ENCODE measurements at regions not wholly inside any gene's neighbourhood (a gene's known extent, or its start where the extent isn't known, plus 50 kb on each side); places are given as distances from the start of the nearest gene placed in this dataset.
"Not testable (repeated sequence)": the region's sequence is repeated elsewhere in the genome, so short reads cannot be mapped to it uniquely, and the experiment has no call there.

DNA sequence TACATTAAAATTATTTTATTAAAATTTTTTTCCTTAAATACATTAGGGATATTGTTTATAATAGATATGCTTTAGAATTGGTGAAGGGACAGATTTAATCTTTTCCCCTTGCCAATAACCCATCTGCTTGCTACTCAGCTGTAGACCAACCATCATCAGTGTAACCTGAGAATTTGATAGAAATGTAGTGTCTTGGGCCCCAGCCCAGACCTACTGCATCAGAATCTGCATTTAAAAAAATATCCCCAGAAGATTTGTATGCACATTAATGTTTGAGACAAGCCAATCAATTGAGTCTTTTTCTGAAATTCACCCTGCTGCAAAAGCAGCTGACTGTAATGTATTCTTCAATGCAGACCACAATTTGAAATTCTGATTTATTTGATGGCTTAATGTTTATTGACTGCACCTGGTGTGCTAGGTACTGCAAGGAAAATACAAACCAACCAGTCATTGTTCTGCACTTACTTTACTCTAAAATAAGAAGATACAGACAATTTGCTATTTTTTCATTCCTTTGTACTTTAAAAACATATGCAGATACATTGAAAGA is 190.7 kb upstream of the SGO1 start:
- no peak for TF ChIP-seq CTCF (conservative IDR thresholded peaks at IDR 0.05)
- Mint-ChIP-seq H3K9me3 (no peaks in the 10 kb centered on the region), H3K27ac (no peak overlapping the region), H3K4me3 (no peak overlapping the region), H3K4me1 (peaks cover 19% of the 10 kb centered on the region), H3K36me3 (ENCODE audit: low read depth) (peaks cover 1% of the 10 kb centered on the region), H3K27me3 (ENCODE audit: insufficient read depth) (no peaks in the 10 kb centered on the region)
- no peaks in the 10 kb centered on the region for H3K27me3 ChIP-seq (ENCODE audit: control insufficient read depth, insufficient read depth, low read length, poor library complexity, severe bottlenecking)
- H3K4me1 ChIP-seq (ENCODE audit: control insufficient read depth, insufficient read depth, low read length): peaks cover 7% of the 10 kb centered on the region
- H3K9me3 ChIP-seq (ENCODE audit: control insufficient read depth, low read length): no peaks in the 10 kb centered on the region
- H3K36me3 ChIP-seq (ENCODE audit: control insufficient read depth, insufficient read depth, low read length): no peaks in the 10 kb centered on the region
- no peak overlapping the region for H3K4me3 ChIP-seq (ENCODE audit: low read length)
- DNase-seq: no peak
- H3K27ac ChIP-seq (ENCODE audit: low read depth, low read length): no peak overlapping the region
- H3K9ac ChIP-seq (ENCODE audit: extremely low read depth, low read length, poor library complexity, severe bottlenecking): no peak overlapping the region

GRCh38 chr3:20375302-20375701 is 189.3 kb upstream of the SGO1 start:
- 40 to 82% methylated on average over 1 to 2 of the region's 2 CpGs for WGBS, 2 experiments (ENCODE audit: insufficient coverage in 1 of 2, insufficient read length in 1 of 2)
- Histone ChIP-seq H3K9me3 (ENCODE audit: control insufficient read depth, low read length) (no peaks in the 10 kb centered on the region), H3K4me1 (ENCODE audit: control insufficient read depth, insufficient read depth, low read length) (peaks cover 6% of the 10 kb centered on the region), H3K4me3 (ENCODE audit: low read length) (no peak overlapping the region), H3K36me3 (ENCODE audit: control insufficient read depth, insufficient read depth, low read length) (no peaks in the 10 kb centered on the region), H3K27ac (ENCODE audit: low read depth, low read length) (no peak overlapping the region), H3K27me3 (ENCODE audit: control insufficient read depth, insufficient read depth, low read length, poor library complexity, severe bottlenecking) (no peaks in the 10 kb centered on the region), H3K9ac (ENCODE audit: extremely low read depth, low read length, poor library complexity, severe bottlenecking) (no peak overlapping the region)
- H3K9me3 Mint-ChIP-seq: peaks cover 8% of the 10 kb centered on the region
- DNase-seq: no peak
- H3K27me3 Mint-ChIP-seq (ENCODE audit: insufficient read depth): no peaks in the 10 kb centered on the region
- H3K36me3 Mint-ChIP-seq (ENCODE audit: low read depth): peaks cover 8% of the 10 kb centered on the region
- H3K4me1 Mint-ChIP-seq: peaks cover 17% of the 10 kb centered on the region
- H3K4me3 Mint-ChIP-seq: no peak overlapping the region
- no peak overlapping the region for H3K27ac Mint-ChIP-seq
- TF ChIP-seq CTCF (conservative IDR thresholded peaks at IDR 0.05): no peak

DNA sequence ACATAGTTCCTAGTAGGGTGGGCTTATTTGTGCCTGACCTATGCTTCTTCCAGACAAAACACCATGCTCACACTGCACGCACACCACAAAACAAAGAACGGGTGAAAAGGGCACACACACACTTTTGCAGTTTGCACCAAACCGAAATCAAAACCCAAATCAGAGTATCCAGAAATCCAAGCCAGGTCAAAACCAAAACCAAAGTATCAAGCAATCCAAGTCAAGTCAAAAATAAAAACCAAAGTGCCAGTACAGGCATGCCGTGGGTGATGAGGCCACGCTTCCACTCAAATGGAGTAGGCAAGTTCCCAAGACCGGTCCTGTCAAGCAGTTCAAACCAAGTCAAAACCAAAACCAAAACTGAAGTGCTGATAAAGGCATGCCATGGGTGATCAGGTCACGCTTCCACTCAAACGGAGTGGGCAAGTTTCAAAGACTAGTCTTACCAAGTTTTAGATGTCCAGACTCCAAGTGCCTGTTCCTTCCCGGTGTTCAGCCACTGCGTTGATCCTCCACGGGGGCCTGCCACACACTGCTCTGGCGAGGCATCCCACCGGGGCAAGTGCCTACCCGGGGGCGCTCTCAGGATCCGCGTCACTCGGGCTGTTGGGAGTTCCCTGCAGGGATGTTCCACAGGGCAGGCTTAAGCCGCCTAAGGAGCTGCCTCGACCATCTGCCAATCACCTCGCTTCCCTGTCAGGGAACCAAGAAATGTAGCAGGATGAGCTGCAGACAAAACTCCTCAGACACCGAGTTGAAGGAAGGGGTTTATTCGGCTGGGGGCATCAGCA is 184.5 kb upstream of the SGO1 start:
- H3K27me3 Mint-ChIP-seq (ENCODE audit: insufficient read depth); H3K36me3 ChIP-seq (ENCODE audit: control insufficient read depth, insufficient read depth, low read length); H3K9ac ChIP-seq (ENCODE audit: extremely low read depth, low read length, poor library complexity, severe bottlenecking); H3K27ac Mint-ChIP-seq; DNase-seq; H3K9me3 ChIP-seq (ENCODE audit: control insufficient read depth, low read length); H3K27me3 ChIP-seq (ENCODE audit: control insufficient read depth, insufficient read depth, low read length, poor library complexity, severe bottlenecking); H3K4me3 Mint-ChIP-seq; H3K27ac ChIP-seq (ENCODE audit: low read depth, low read length); H3K4me3 ChIP-seq (ENCODE audit: low read length); H3K4me1 ChIP-seq (ENCODE audit: control insufficient read depth, insufficient read depth, low read length); H3K4me1 Mint-ChIP-seq: not testable (repeated sequence)
- WGBS, 2 experiments (ENCODE audit: insufficient coverage in 1 of 2, insufficient read length in 1 of 2): 93 to 99% methylated on average over 12 to 23 of the region's 23 CpGs
- peaks cover 21% of the 10 kb centered on the region for H3K9me3 Mint-ChIP-seq
- H3K36me3 Mint-ChIP-seq (ENCODE audit: low read depth): peaks cover 14% of the 10 kb centered on the region

All from endodermal cell (in vitro differentiated cells).